ENCODE measurements at regions not wholly inside any gene's neighbourhood (a gene's known extent, or its start where the extent isn't known, plus 50 kb on each side); places are given as distances from the start of the nearest gene placed in this dataset.

GRCh38 chr16:86727632-86728031 is 149.3 kb downstream of the FOXL1 start:
- H3K36me3 ChIP-seq (replicated peaks; ENCODE audit: low read depth, low read length) = no peaks in the 10 kb centered on the region
- H3K4me3 ChIP-seq (ENCODE audit: low read length) = no peak overlapping the region

GRCh38 chr16:86729686-86730085 is 151.3 kb downstream of the FOXL1 start:
- H3K36me3 ChIP-seq (replicated peaks; ENCODE audit: low read depth, low read length) = no peaks in the 10 kb centered on the region
- H2AFZ ChIP-seq (ENCODE audit: low read depth, low read length) = no peak overlapping the region
- no peaks in the 10 kb centered on the region for H3K79me2 ChIP-seq (ENCODE audit: low read length)
- H3K4me2 ChIP-seq (ENCODE audit: low read length) = no peak overlapping the region
- H3K9me3 ChIP-seq (ENCODE audit: insufficient read depth, low read length) = no peaks in the 10 kb centered on the region
- no peak overlapping the region for H3K4me3 ChIP-seq (ENCODE audit: low read length)
- H3K27me3 ChIP-seq (ENCODE audit: low read depth, low read length) = peaks cover 25% of the 10 kb centered on the region
- H4K20me1 ChIP-seq (ENCODE audit: insufficient read depth, low read length) = no peaks in the 10 kb centered on the region
- no peak overlapping the region for H3K27ac ChIP-seq (ENCODE audit: low read length)
- H3K9ac ChIP-seq (ENCODE audit: low read length) = no peak overlapping the region
- TF ChIP-seq EZH2phosphoT487 (IDR thresholded peaks at IDR 0.05; ENCODE audit: low read depth) (no peak), CTCF (IDR thresholded peaks at IDR 0.05; ENCODE audit: low read depth, low read length) (no peak)
- no peaks in the 10 kb centered on the region for H3K4me1 ChIP-seq (ENCODE audit: low read length)

More at GRCh38 chr16:86727632-86728031, 149.3 kb downstream of the FOXL1 start:
- Histone ChIP-seq H3K27ac (ENCODE audit: low read length) (no peak overlapping the region), H2AFZ (ENCODE audit: low read depth, low read length) (no peak overlapping the region), H3K27me3 (ENCODE audit: low read depth, low read length) (peaks cover 25% of the 10 kb centered on the region), H3K9ac (ENCODE audit: low read length) (no peak overlapping the region), H3K79me2 (ENCODE audit: low read length) (no peaks in the 10 kb centered on the region), H3K4me2 (ENCODE audit: low read length) (no peak overlapping the region), H3K9me3 (ENCODE audit: insufficient read depth, low read length) (no peaks in the 10 kb centered on the region), H3K4me1 (ENCODE audit: low read length) (no peaks in the 10 kb centered on the region), H4K20me1 (ENCODE audit: insufficient read depth, low read length) (no peaks in the 10 kb centered on the region)
- TF ChIP-seq CTCF (IDR thresholded peaks at IDR 0.05; ENCODE audit: low read depth, low read length) (no peak), EZH2phosphoT487 (IDR thresholded peaks at IDR 0.05; ENCODE audit: low read depth) (no peak)

- TF ChIP-seq CTCF (IDR thresholded peaks at IDR 0.05; ENCODE audit: low read depth, low read length) (no peak), EZH2phosphoT487 (IDR thresholded peaks at IDR 0.05; ENCODE audit: low read depth) (no peak)
- no peak overlapping the region for H3K4me2 ChIP-seq (ENCODE audit: low read length)
- no peaks in the 10 kb centered on the region for H3K79me2 ChIP-seq (ENCODE audit: low read length)
- H3K27me3 ChIP-seq (ENCODE audit: low read depth, low read length) = peaks cover 25% of the 10 kb centered on the region
- no peaks in the 10 kb centered on the region for H3K4me1 ChIP-seq (ENCODE audit: low read length)
- H3K27ac ChIP-seq (ENCODE audit: low read length) = no peak overlapping the region
- no peaks in the 10 kb centered on the region for H3K36me3 ChIP-seq (replicated peaks; ENCODE audit: low read depth, low read length)
- no peak overlapping the region for H3K9ac ChIP-seq (ENCODE audit: low read length)
- H2AFZ ChIP-seq (ENCODE audit: low read depth, low read length) = no peak overlapping the region
- H3K9me3 ChIP-seq (ENCODE audit: insufficient read depth, low read length) = no peaks in the 10 kb centered on the region
- H3K4me3 ChIP-seq (ENCODE audit: low read length) = no peak overlapping the region
- H4K20me1 ChIP-seq (ENCODE audit: insufficient read depth, low read length) = no peaks in the 10 kb centered on the region
Observed at GRCh38 chr16:86730086-86730485, 151.7 kb downstream of the FOXL1 start.

- H3K4me2 ChIP-seq (ENCODE audit: low read length) = no peak overlapping the region
- no peak for TF ChIP-seq CTCF (IDR thresholded peaks at IDR 0.05; ENCODE audit: low read depth, low read length)
- H2AFZ ChIP-seq (ENCODE audit: low read depth, low read length) = no peak overlapping the region
- no peak overlapping the region for H3K9ac ChIP-seq (ENCODE audit: low read length)
- H3K79me2 ChIP-seq (ENCODE audit: low read length) = no peaks in the 10 kb centered on the region
- no peaks in the 10 kb centered on the region for H3K4me1 ChIP-seq (ENCODE audit: low read length)
- no peak overlapping the region for H3K27ac ChIP-seq (ENCODE audit: low read length)
- H3K9me3 ChIP-seq (ENCODE audit: insufficient read depth, low read length) = no peaks in the 10 kb centered on the region
- peaks cover 25% of the 10 kb centered on the region for H3K27me3 ChIP-seq (ENCODE audit: low read depth, low read length)
- no peak overlapping the region for H3K4me3 ChIP-seq (ENCODE audit: low read length)
- H3K36me3 ChIP-seq (replicated peaks; ENCODE audit: low read depth, low read length) = no peaks in the 10 kb centered on the region
- H4K20me1 ChIP-seq (ENCODE audit: insufficient read depth, low read length) = no peaks in the 10 kb centered on the region
Observed at GRCh38 chr16:86730597-86730996, 152.2 kb downstream of the FOXL1 start.
